ENCODE measurements at regions not wholly inside any gene's neighbourhood (a gene's known extent, or its start where the extent isn't known, plus 50 kb on each side); places are given as distances from the start of the nearest gene placed in this dataset.

DNA sequence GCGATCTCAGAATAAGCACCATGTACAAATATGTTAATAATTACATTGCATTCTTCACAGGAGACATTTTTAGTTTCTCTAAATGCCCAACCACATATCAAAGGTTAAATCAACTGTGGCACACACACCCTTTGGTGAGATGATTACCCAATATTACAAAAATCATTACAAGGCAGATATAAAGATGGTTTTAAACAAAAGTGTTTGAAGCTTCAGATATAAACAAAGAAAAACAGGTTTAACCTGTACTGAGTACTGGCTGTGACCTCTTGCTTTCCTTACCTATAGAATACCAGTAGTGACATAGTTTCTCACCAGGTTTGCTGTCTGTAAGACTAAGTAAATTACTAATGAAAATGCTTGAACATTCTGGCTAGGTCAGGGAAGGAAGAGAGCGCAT is 360.0 kb upstream of the IGFBP3 start:
- TF ChIP-seq GATA2 (IDR thresholded peaks at IDR 0.05; ENCODE audit: low read depth, low read length) (no peak), GATA3 (IDR thresholded peaks at IDR 0.05; ENCODE audit: low read depth, low read length) (no peak)

All from SH-SY5Y (cell line).